ENCODE measurements at regions not wholly inside any gene's neighbourhood (a gene's known extent, or its start where the extent isn't known, plus 50 kb on each side); places are given as distances from the start of the nearest gene placed in this dataset.
A peak's percentile ranks its signal among the peaks of the same experiment; 100 is the strongest.
"Not testable (repeated sequence)": the region's sequence is repeated elsewhere in the genome, so short reads cannot be mapped to it uniquely, and the experiment has no call there.

DNA sequence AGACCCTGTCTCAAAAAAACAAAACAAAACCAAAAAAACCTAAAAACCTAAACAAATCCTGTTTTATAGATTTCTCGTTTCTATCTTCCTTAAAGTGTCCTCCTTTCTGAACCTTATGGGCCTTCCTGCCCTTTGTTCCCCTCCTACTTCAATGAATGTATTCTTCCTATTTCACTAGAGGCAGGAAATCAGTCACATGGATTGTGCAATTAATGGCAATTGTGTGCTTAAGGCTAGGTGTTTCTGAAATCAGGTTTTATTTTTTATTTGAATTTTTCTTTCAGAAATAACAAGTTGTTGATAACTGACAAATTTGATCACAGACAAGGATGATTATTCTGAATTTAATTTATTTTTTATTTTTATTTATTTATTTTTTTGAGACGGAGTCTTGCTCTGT lies 220.6 kb upstream of the SEMA6A start:
- no peak for DNase-seq

DNA sequence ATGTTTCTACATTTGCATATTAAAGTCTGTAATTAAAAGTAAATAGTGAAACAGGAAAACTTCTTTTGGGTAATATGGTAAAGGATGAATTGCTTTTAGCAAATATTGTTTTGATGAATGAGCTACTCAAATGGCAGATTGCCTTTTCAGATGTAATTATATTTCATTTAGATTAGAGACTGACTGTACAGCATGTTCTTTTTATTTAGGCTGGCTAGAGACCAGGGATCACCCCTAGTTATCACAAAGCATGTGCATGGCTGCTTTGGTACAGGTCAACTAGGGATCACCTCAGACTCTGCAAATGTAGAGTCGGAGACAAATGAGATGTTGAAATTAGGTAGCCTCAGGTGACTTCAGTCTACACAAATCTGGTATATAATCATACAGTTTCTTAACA lies 214.9 kb upstream of the SEMA6A start:
- no peak for DNase-seq

DNA sequence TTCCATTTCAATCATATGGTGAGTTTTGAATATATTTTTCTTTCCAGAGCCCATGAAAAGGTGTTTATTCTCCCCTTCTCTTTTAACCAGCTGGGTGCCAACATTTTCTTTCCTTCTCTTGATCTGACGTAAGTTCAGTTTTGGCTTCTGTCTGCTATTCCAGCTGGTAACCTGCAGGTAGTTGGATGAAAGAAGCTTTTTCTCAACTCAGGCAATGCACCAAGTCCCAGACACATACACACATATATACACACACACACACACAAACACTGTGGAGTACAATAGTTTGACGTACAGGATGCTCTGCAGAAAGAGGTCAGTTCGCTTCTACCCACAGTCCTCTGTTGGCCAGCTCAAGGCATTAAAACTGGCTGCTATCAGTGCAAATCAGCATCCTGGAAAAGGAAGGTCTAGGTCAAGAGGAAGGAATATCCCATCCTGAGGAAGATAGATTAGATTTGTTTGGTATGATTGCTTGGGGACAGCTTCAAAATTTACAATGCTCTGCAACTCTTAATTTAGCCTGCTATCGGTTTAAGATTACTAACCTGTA lies 214.3 kb upstream of the SEMA6A start:
- DNase-seq, result no peak

DNA sequence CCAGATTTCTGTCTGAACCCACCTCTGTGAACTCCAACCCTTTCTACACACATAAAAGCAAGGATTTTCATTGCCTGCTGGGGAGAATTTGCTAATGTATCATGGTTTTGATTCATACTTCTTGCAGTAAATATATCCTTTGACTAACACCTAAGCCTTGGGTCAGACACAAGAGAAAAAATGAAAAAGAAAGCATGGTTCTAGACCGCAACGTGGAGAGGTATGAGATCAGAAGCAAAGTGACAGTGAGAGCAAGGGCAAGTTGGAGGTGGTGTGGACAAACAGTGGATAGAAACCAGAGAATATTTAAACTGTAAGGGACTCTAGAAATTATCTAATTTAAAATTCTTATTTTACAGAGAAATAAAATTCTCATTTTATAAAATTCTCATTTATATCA lies 212.9 kb upstream of the SEMA6A start:
- DNase-seq, result no peak

DNA sequence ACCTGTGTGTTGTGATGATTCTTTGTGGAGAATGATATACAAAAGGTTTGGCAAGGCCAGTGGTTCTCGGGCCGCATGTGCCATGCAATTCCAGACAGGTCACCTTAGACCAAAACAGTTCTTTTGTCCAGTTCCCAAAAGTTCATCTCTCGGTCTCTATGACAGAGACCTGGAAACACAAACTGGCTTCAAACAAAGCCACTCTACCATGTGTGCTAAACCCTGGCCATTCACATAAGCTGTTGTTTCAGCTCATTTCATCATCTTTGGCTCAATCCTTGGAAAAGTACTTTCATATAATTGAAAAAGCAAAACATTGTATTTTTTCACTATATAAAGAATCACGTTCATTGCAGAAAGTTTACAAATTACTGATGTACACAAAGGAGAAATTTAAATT lies 210.5 kb upstream of the SEMA6A start:
- no peak for DNase-seq

DNA sequence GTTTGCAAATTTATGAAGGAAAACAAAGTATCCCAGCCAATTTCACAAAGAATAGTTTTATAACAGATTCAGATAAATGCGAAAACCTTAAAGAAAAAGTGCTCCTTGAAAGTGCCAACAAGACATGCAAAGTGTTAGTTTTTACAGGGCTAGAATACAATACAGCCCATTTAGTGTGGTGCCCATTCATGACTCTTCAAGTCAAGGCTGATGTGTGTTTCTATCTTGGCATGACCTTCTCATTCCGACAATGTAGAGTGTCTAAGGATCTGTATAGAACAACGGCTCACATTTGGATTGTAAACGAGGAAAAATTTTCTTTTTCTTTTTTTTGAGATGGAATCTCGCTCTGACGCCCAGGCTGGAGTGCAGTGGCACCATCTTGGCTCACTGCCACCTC lies 205.2 kb upstream of the SEMA6A start:
- no peak for DNase-seq

DNA sequence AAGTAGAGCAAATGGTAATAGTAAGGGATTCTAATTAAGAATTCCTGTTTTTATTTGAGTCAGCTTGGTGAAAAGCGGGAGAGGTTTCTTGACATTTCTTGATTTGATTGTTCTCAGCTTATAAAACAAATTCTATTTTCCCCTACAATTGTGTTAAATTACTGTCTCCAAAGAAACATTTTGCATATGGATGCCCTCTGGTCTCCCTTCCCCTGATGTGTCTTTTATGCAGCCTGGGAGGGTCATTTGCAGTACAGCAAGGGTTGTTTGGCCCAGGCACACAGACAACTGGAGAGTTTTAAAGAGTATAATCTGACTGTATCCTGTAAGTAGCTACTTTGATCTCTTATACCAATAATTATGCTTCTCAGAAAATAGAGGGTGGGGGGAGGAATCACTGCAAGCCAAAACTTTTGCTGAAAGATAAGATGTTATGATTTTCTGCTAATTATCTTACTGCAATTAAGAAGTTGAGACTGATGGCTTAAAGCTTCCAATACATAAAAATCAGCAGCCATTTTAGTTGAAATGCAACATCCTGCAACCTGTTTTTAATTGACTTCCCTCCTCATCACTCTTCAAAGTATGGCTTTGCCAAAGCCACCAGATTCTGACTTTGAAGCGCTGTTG lies 204.1 kb upstream of the SEMA6A start:
- no peak for DNase-seq

DNA sequence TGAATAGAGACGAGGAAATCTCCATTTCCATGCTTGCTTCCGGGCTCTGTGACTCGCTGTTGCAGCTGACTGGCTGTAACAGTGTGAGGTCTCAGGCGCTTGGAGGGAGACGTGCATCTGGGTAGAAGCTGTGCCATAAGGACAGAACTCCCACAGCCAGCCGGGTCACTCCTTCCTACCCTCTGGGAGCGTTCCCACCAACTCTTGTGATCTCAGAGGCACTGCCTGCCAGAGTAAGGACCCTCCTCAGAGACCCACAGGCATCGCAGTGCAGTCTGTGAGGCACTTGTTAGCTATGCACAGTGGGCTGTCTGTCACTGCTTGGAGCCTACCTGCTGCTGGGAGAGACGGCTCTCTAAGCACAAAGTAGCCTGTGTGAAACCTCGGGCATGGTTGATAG lies 203.4 kb upstream of the SEMA6A start:
- DNase-seq, result peak; percentile 46

DNA sequence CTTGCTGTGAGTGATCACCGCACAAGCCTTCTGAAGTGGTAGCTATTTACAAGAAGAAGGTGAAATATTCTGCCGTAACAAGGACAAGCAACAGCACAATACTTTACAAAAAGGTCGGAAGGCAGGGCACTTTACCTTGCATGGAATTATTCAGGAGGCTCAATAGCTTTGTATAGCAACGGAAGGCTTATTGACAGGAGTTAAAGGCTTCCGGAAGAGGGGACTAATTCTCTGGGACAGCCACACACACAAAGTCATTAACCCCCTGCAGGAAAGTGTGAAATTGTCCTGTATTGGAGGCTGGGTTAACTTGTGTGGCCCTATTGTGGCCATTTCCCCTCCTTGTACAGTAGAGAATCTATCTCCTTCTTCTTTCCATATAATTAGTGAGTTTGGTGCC lies 199.3 kb upstream of the SEMA6A start:
- no peak for DNase-seq

DNA sequence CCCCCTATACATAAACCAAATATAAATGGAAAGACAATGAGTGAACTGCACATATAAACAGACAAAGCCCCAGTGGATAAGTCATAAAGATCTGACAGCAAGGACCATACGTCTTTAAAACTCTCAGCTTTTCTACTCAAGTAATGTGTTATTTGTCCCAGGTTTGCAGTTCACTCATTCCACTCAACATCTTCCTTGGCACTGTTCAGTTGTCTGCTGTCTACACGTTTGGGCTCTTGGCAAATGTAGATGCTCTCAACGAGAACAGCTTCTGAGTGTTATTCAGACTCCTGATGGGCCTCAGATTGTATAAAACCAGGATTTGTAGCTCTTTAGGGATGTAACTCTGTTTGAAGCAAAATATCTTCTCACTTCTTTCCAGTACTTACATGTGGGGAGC lies 198.2 kb upstream of the SEMA6A start:
- peak; percentile 37 for DNase-seq

DNA sequence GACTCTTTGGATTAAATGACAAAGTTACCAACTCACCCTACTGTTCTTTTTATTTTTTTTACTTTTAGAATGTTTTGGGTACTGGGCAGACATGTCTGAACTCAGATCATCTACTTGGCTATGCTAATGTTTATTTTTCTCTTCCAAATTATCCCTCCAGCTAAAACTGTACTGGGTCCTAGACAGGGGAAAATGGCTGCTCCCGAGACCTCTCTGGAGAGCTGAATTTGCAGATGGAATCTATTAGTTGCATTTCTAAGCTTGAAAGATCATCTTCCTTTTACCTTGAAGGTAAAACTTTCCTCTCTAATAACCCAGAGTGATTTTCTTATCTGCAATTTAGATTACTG lies 197.5 kb upstream of the SEMA6A start:
- DNase-seq, result no peak

DNA sequence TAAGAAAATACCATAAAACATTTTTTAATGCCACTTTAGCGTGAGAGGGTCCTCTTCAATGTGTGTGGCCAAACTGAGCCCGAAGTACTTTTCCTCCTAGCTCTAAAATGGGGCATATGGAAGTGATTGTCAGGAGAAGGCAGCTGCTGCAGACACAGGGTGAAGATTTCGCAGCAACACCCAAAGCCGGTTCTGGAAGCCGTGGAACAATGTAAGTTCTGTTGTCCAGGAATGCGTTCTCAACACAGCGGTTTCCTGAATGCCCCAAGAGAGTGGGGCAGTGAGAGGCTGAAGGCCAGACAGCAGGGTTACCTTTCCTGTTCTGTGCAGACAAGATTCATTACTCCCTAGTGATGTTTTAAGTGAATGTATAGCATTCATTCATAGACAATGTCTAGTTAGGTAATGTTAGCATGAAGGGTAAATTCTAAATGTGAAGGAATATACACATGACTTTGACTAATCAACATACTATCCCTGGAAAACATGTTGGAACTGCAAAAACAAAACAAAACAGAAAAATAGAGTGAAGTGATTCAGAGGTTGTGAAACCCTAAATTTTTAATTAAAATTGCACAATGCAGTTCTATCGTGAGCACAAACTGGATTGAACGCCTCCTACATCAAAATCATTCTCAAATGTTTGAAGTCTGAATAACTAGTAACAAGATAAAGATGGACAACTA lies 197.0 kb upstream of the SEMA6A start:
- peak; percentile 42 for DNase-seq

DNA sequence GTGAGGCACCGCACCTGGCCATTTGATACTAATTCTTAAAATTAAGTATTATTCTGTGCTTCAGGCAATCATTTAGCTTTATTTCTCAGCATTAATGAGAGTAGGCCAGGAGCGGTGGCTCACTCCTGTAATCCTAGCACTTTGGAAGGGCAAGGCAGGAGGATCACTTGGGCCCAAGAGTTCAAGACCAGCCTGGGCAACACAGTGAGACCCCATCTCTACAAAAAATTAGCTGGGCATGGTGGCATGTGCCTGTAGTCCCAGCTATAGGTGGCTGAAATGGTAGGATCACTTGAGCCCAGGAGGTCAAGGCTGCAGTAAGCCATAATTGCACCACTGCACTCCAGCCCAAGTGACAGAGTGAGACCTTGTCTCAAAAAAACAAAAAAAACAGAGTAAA lies 195.3 kb upstream of the SEMA6A start:
- DNase-seq, result not testable (repeated sequence)

DNA sequence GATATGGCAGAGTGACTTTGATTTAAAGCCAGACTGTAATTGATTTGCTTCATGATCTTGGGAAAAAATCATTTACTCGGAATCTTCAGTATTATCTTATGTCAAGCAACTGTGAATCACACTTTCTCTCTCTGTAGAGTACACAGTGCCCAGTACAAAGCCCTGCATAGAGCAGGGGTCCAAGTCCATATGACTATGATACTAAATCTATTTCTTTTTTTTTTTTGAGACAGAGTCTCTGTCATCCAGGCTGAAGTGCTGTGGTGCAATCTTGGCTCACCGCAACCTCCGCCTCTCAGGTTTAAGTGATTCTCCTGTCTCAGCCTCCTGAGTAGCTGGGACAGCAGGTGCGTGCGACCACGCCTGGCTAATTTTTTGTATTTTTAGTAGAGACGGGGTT lies 194.8 kb upstream of the SEMA6A start:
- no peak for DNase-seq

DNA sequence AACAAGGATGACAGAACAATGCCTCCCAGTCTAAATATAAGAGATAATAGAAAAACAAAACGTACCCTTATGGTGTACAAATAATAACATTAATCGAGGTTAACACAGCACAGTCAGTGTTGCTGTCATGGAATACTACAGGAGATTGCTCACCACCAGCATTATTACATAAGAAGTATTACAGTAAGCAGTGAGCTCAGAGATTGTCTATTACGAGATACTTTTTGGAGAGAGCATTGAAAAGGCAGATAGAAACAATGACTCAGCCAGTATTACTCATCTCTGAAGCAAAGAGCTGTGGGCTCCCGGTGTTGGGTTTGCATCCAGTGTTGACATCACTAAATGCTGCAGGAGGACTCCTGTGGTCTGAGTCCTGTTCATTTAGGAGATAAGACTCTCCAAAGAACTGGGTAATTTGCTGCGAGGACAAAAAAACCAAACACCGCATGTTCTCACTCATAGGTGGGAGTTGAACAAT lies 191.9 kb upstream of the SEMA6A start:
- DNase-seq, result no peak

DNA sequence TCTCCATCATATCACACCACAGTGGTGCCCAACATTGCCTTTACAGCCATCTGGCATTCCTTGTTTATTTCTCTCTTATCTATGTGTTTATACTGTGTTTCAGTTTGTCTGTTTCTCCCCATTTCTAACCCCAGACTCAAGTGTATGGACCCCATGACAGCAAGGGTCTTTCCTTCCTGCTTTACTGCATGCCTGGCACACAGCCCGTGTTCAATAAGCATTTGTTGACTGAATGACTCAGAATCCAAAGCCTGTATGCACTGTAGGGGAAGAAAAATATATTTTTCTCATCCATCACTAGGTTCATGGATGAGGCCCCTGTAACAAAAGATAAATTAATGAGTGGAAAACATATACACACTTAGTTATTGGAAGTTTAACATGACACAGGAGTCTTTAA lies 190.8 kb upstream of the SEMA6A start:
- DNase-seq, result no peak

DNA sequence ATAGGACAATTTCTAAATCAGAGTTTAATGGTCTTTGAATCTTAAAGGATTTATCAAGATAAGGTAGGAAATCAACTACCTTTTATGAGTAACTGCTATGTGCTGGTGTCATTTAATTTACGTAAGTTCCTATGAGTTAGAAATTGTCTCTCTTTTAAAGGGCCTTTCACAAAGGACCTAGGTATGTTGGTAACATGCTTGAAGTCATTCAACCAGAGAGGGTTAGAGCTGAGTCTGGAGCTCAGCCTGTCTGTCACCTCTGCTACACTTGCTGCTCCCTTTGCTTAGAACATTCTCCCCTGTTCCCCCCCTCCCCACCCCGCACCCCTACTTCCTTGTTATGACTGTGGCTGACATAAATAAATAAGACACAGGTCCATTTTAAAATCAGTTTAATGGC lies 190.3 kb upstream of the SEMA6A start:
- DNase-seq, result no peak

DNA sequence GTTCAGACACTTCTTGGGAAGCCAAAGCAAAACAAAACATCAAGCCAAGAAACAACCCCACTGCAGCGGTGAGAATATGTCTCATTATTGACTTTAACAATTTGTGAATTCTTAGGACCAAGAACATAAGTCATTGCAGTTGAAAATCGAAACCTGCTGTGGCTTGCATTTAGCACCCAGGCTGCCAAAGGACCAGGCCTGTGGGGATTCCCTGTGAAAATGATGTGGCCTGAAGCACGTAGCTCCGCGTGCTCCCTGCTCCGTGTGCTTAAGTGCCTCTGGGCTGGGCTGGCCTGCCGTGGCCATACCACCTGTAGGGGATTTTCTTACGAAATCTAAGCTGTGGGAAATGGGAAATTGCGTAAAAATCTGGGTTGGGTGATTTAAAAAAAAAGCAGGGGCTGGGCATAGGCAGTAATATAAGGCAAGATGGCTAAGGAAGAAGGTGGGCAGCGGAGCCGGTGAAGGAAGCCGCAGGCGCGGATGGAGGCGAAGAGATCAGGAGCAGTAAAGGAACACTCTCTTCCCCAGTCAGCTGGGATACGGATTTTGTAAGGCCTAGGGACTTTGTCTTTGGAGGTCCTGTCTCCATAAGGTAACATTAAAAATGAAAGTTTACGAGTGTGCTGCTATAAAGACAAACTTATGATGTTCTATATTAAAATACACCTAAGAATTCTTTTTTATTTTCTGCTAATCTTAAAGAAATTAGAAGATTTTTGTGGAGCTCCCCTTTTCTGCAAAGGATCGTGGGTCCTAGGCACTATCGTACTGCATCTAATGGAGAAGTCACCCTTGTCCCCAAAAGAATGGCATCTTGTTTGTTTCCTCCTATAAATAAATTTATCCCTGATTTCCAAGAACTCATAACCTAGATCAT lies 189.6 kb upstream of the SEMA6A start:
- no peak for DNase-seq

DNA sequence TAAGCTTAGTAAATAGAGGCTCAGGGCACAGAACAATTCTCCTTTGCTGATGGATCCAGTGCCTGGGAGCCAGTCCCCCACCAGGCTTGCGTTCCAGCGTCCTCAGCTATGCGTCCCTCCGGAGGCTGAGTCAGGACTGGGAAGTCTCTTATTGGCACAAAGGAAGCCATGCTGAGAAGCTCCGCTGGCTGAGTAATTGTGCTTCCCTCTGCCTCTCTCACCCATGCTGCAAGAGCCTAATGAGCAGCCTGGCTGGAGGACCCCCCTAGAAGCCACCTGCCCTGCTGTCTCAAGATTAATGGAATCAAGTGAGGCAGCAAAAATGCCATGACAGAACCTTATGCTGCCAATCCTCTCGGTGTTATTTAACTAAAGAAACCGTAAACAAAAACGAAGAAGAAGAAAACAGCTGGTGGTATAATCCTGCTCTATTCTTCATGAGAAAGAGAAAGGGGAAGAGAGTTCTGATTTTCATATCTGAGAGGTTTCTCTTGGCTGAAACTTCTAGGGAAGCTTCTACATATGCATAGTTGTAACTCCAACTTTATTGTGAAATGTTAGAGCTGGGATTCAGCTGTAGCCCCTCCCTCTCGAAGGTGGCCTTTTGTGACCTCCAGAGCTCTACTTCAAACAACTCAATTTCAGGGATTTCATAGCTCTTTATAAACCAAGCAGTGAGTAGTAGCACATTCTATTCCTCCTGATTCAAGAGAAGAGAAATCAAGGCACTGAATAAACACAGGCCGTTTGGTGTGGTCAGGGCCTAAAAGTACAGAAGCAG lies 185.4 kb upstream of the SEMA6A start:
- no peak for DNase-seq

DNA sequence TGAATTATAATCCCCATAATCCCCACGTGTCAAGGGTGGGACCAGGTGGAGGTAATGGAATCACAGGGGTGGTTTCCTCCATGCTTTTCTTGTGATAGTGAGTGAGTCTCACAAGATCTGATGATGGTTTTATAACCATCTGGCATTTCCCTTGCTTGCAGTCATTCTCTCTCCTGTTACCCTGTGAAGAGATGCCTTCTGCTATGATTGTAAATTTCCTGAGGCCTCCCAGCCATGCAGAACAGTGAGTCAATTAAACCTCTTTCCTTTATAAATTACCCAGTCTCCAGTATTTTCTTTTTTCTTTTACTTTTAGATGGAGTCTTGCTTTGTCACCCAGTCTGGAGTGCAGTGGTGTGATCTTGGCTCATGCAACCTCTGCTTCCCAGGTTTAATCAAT lies 182.7 kb upstream of the SEMA6A start:
- DNase-seq, result no peak

DNA sequence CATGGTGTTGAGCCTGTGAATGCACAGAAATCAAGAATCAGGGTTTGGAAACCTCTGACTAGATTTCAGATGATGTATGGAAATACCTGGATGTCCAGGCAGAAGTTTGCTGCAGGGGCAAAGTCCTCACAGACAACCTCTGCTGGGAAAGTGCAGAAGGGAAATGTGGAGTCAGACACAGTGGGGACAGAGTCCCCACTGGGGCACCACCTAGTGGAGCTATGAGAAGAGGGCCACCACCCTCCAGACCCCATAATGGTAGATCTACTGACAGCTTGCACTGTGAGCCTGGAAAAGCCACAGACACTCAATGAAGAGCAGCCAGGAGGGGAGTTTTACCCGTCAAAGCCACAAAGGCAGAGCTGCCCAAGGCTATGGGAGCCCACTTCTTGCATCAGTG lies 181.9 kb upstream of the SEMA6A start:
- no peak for DNase-seq

DNA sequence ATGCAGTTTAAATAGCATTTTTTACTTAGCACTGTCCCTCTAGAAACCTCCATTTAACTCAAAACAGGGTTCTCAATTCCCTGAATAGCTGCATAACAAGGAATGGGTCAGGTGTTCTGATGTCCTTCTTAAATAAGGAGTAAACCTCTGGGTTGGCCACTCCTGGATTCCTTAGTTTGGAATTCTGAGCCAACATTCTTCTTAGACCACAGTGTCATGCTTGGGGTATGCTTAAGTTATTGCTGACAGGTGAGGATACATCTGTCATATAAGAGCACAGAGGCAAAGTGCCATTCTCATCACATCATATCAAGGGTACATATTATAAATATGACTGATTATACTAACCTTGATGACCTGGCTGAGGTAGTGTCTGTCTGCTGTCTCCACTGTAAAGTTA lies 179.9 kb upstream of the SEMA6A start:
- no peak for DNase-seq

DNA sequence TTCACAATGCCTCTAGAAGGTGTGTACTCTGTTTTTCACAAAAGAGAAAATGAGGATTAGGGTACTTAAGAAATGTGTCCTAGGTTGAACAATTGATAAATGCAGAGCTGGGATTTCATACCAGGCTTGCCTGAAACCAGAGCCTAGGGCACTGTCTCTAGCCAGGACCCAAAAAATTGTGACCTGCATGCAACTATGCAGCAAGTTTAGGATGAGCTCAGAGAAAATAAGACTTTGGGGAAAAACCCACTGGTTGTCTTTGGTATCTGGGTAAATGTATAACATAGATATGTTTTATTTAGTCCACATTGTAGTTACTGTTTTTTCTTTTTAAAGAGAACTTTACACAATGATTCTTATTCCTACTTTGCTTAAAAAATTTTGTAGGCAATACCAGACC lies 177.1 kb upstream of the SEMA6A start:
- no peak for DNase-seq

Data from left hindlimb (tissue), 1 donor.